EH (cell line): ENCODE measurements at regions not wholly inside any gene's neighbourhood (a gene's known extent, or its start where the extent isn't known, plus 50 kb on each side); places are given as distances from the start of the nearest gene placed in this dataset.
"Not testable (repeated sequence)": the region's sequence is repeated elsewhere in the genome, so short reads cannot be mapped to it uniquely, and the experiment has no call there.

Experiments used
- DNase-seq: peaks from one replicate; pipeline ENCODE4 v3.0.0-alpha.2; 2015; ENCODE audit warnings: low read depth

DNA sequence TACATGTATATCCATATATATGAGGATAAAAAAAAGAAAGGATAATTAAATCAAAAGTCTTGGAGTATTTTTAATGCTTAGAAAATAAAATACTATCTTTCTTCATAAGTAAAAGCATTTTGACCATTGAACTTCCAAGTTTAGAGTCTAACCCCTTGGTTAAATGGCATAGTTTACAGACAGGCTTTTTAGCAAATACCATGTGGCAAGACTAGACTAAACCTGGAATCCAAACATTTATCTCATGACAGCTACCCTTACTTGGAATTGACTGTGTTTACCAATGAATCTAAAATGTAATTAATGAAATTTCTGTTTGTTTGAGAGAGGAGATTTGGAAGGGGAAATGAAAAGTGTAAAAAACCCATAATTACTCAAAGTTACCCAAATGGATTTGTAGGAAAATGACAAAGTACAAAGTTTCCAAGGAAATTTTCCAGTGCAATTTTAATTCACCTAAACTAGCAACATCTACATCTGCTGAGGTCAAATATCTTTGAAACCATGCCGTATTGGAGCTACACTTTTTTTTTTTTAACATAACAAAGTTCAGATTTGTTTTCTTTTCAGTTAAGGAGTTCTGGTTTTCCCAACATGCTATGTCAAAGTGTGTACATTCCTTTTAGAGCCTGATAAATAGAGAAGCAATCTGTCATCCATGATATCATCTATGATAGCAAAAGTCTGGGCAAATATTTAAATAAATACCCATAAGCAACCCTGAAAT is 272.1 kb upstream of the DAB2 start:
- DNase-seq = no peak

- DNase-seq = no peak
Measured at GRCh38 chr5:39691993-39692392, 267.2 kb upstream of the DAB2 start.

- DNase-seq = no peak
Measured at GRCh38 chr5:39691136-39691535, 266.4 kb upstream of the DAB2 start.

DNA sequence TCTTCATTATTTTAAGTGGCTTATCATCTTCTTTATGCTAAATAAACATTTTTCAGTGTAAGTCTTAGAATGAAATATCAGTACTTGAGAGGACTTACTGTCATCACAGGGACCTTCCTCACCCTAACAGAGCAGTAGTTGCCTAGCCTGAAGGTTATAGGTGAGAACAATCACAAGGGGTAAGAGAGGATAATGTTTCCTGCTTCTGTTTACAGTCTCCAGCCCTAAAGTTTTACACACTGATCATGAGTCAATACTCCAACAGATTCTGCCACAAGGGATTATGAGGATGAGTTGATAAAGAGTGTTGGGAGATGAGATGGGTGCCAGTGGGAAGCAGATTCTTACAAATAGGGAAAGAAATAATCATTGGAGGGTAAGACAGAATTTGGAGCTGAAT is 265.1 kb upstream of the DAB2 start:
- no peak for DNase-seq

DNA sequence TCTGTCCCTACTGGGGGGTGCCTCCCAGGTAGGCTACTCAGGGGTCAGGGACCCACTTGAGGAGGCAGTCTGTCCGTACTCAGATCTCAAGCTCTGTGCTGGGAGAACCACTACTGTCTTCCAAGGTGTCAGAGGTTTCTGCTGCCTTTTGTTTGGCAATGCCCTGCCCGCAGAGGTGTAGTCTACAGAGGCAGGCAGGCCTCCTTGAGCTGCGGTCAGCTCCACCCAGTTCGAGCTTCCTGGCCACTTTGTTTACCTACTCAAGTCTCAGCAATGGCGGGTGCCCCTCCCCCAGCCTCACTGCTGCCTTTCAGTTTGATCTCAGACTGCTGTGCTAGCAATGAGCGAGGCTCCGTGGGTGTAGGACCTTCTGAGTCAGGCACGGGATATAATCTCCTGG is 263.1 kb upstream of the DAB2 start:
- DNase-seq = not testable (repeated sequence)

GRCh38 chr5:39680213-39680612 is 255.4 kb upstream of the DAB2 start:
- DNase-seq = no peak

GRCh38 chr5:39678534-39678933 is 253.8 kb upstream of the DAB2 start:
- no peak for DNase-seq

DNA sequence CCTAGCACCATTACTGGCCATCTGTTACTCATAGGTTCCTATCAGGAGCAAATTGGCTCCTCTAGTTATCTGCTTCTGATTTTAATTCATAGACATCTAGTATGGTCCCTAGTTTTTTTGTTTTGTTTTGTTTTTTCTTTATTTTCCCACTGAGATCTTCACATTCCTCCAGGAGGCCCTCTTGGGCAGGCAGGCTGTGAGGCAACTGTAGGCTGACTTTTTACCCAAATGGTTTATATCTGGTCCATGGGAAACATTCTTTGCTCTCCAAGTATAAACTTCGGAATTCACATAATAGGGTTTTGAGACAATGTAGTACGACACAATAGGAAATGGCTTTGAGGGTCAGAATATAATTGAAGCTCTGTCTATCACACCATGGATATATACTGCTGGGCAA is 250.9 kb upstream of the DAB2 start:
- no peak for DNase-seq

DNA sequence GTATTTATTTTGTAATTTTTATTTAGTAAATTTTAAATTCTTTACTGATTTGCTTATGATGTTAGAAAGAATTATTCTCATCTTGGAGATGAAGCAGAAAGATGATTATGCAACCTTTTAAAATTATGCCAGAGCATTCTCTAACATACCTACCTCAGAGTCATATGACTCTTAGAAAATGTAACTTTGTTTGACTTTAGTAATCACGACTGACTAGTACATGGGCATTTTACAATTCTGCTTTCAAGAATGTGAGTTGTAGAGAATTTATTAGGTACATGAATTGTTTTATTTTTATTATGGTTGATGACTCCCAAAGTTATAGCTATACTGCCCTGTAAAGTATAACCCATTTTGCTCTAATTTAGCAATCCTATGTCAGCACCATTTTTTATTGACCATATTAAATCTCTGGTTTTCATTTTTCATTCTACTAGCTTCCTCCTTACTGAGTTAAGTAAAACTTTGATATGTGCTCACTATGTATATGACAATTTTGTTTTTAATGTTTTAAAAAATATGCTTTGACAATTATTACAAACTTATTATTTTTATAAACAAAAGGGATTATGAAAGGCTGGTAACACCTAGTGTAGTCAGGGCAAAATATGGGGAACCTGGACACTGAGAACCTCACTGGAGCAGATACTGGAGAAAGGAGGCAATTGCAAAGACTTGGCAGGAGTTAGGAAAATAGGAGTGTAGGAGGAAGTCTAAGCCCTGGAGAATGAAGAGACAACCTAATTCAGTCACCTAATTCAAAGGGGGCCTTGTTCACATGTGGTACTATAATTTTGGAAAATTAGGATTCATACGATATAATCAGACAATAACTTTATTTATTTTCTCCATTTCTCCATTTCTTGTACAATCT is 249.7 kb upstream of the DAB2 start:
- no peak for DNase-seq

DNA sequence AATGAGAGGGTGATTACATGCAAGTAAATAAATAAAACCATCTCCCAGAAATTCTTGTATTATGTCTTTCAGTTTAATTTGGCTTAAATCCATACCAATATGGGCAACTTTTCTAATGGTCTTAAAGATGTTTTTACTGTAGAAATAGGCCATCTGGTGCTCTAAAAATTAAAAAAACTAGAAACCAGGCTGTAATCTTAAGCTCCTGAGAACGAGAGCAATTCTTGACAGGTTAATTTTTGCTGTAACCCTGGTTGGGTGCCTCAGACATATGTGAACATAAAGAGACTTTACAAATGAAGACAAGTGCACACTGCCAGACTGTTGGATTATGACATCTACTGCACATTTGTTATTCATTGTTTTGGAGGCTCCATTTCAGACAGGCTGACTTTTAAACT is 246.8 kb upstream of the DAB2 start:
- no peak for DNase-seq

- no peak for DNase-seq
Measured at GRCh38 chr5:39670955-39671354, 246.2 kb upstream of the DAB2 start.

- no peak for DNase-seq
Measured at GRCh38 chr5:39670391-39670790, 245.6 kb upstream of the DAB2 start.

GRCh38 chr5:39668980-39669379 is 244.2 kb upstream of the DAB2 start:
- no peak for DNase-seq

DNA sequence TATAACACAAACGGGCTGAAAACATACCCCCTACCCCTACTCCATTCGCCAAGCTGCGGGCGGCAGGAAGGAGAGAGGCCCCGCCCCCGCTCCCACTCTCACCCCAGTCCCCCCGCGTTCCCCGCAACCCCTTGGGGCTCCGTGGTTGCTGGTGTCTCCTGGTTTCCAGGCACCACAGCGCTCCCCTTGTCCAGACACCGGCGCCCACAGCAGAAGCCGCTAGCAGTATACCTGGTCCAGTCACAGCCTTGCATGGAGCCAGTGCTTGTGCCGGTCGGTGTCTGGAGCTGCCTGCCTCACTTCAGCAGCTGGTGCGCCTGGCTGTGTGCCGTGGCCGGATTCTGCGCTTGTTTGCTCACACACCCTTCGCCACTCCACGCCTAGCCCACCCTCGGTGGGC is 240.5 kb upstream of the DAB2 start:
- DNase-seq = no peak

- DNase-seq = no peak
Measured at GRCh38 chr5:39662945-39663344, 238.2 kb upstream of the DAB2 start.

DNA sequence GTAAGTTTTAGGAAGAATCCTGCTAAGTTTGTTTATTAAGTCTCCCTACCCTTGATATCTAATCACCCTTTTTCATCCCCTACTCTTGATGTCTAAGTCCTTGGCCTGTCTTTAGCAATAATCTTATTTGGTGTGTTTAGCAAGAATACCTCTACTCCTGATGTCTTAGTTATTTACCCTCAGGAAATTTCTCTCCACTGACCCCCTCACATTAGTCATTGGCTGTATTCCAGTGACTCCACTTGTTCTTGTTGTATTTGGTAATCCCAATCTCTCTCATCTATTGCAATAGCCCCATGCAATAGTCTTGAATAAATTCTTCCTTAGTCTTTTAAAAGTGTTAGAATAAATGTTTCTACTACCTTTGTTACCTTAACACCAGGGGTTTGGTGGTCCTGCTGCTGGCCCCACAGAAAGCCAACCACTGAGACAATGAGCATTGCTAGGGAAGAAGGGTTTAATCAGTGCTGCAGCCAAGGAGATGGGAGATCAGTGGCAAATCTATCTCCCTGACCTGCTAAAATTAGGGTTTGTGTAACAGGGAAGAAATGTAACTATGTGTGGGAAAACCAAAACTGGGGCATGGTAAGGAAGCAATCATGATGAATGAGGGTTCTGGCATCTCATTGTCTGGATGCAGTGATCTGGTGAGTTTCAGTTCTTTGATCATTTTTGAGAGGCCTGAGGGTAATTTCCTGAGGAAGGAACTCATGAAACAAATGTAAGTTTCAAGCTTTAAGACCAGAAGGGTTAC is 236.4 kb upstream of the DAB2 start:
- peak; percentile 33 for DNase-seq

GRCh38 chr5:39660020-39660419 is 235.2 kb upstream of the DAB2 start:
- DNase-seq = no peak

- DNase-seq = no peak
Measured at GRCh38 chr5:39658866-39659265, 234.1 kb upstream of the DAB2 start.

GRCh38 chr5:39657943-39658342 is 233.2 kb upstream of the DAB2 start:
- no peak for DNase-seq

GRCh38 chr5:39656600-39656999 is 231.8 kb upstream of the DAB2 start:
- no peak for DNase-seq

DNA sequence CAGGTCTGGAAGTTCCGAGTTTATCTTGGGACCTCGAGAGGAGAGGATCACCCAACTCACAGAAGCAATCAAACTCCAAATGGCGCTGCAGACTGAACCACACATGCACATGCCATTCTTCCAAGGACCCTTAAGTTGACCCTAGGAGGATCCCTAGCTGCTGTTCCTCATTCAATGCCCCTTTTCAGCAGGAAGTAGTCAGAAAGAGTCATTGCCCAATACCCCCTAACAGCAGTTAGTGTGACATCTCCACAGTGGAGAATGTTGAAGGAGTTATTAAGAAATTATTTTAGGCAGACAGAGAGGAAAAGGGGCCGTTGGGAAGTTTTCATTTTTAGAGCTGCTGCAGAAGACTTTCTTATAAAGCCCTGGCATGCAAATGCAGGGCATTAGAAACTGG is 229.9 kb upstream of the DAB2 start:
- no peak for DNase-seq

- not testable (repeated sequence) for DNase-seq
Measured at GRCh38 chr5:39652481-39652880, 227.7 kb upstream of the DAB2 start.

GRCh38 chr5:39652036-39652435 is 227.3 kb upstream of the DAB2 start:
- DNase-seq = no peak
